SK-N-SH (cell line): ENCODE measurements at regions not wholly inside any gene's neighbourhood (a gene's known extent, or its start where the extent isn't known, plus 50 kb on each side); places are given as distances from the start of the nearest gene placed in this dataset.

Experiments used
- CTCF ChIA-PET: fragments of 300-600, 350-600 bp; formaldehyde crosslinking; extraction: SDS; loops from one replicate; lab custom pipeline; 2021; lab: Yijun Ruan, JAX
- POLR2A ChIA-PET: fragments of 350-600 bp; sonication (Branson Sonifier 250); formaldehyde crosslinking; extraction: SDS; loops from one replicate; lab custom pipeline; 2020; ENCODE audit warnings: antibody characterized with exemption, inconsistent platforms; lab: Yijun Ruan, JAX
- DNase-seq: peaks from one replicate; pipeline ENCODE4 v3.0.0; 2012
- H2AFZ ChIP-seq: fragments of 200-600 bp; sonication (generic); 2 replicates; pipeline ENCODE4 v1.8.1; 2016; ENCODE audit warnings: antibody characterized with exemption, mild to moderate bottlenecking, low read depth
- H3F3A ChIP-seq: fragments of 200-600 bp; sonication (generic); replicated peaks from 2 replicates; pipeline ENCODE3; 2016; ENCODE audit warnings: antibody characterized with exemption, mild to moderate bottlenecking; ENCODE audit not compliant: insufficient read depth
- H3K27ac ChIP-seq, 2 experiments: fragments of 200-500 bp in 1 of 2; fragments of 200-600 bp in 1 of 2; sonication (Bioruptor generic) in 1 of 2; sonication (generic), shearing (Covaris generic) in 1 of 2; 2 replicates each; pipeline versions ENCODE4 v1.5.1 to v1.6.1; 2014 to 2016; ENCODE audit warnings: low read depth in 2 of 2, inconsistent platforms in 1 of 2, low read length in 1 of 2, mild to moderate bottlenecking in 1 of 2, mixed read lengths in 1 of 2
- H3K27me3 ChIP-seq: fragments of 200-600 bp; sonication (generic), shearing (Covaris generic); 2 replicates; pipeline ENCODE4 v1.6.1; 2016; ENCODE audit warnings: mixed run types; ENCODE audit not compliant: insufficient read depth
- H3K36me3 ChIP-seq, 2 experiments: fragments of 200-500 bp in 1 of 2; fragments of 200-600 bp in 1 of 2; sonication (Bioruptor generic) in 1 of 2; sonication (generic) in 1 of 2; replicated peaks in 1 of 2; 2 replicates each; pipeline versions ENCODE3 to v1.5.1; 2014 to 2016; ENCODE audit warnings: low read length in 1 of 2, mild to moderate bottlenecking in 1 of 2; ENCODE audit not compliant: insufficient read depth in 2 of 2, control insufficient read depth in 1 of 2
- H3K4me1 ChIP-seq, 2 experiments: fragments of 200-500 bp in 1 of 2; fragments of 200-600 bp in 1 of 2; sonication (Bioruptor generic) in 1 of 2; sonication (generic), shearing (Covaris generic) in 1 of 2; 2 replicates each; pipeline versions ENCODE4 v1.5.1 to v1.6.1; 2014 to 2016; ENCODE audit warnings: low read depth in 1 of 2, low read length in 1 of 2, mixed run types in 1 of 2; ENCODE audit not compliant: insufficient read depth in 2 of 2, control insufficient read depth in 1 of 2
- H3K4me2 ChIP-seq: fragments of 200-600 bp; sonication (generic), shearing (Covaris generic); 2 replicates; pipeline ENCODE4 v1.6.1; 2017; ENCODE audit warnings: mixed run types
- H3K4me3 ChIP-seq, 2 experiments: fragments of 200-500 bp in 1 of 2; fragments of 200-600 bp in 1 of 2; sonication (Bioruptor generic) in 1 of 2; sonication (generic), shearing (Covaris generic) in 1 of 2; 2 replicates each; pipeline versions ENCODE4 v1.5.1 to v1.8.1; 2014 to 2016; ENCODE audit warnings: low read depth in 2 of 2, inconsistent platforms in 1 of 2, low read length in 1 of 2, mild to moderate bottlenecking in 1 of 2, mixed read lengths in 1 of 2, moderate library complexity in 1 of 2
- H3K79me2 ChIP-seq: fragments of 200-600 bp; sonication (generic); 2 replicates; pipeline ENCODE4 v1.8.1; 2017; ENCODE audit warnings: mild to moderate bottlenecking; ENCODE audit not compliant: insufficient read depth
- H3K9ac ChIP-seq: fragments of 200-600 bp; sonication (generic); 2 replicates; pipeline ENCODE4 v1.6.1; 2017; ENCODE audit warnings: mixed run types
- H3K9me2 ChIP-seq: fragments of 200-600 bp; sonication (generic); 2 replicates; pipeline ENCODE4 v1.6.1; 2017; ENCODE audit warnings: mixed run types
- H3K9me3 ChIP-seq: fragments of 200-600 bp; sonication (generic); 2 replicates; pipeline ENCODE4 v1.6.1; 2017; ENCODE audit warnings: mixed run types, mild to moderate bottlenecking, moderate library complexity
- H4K20me1 ChIP-seq: fragments of 200-600 bp; sonication (generic); 2 replicates; pipeline ENCODE4 v1.6.1; 2017; ENCODE audit warnings: mild to moderate bottlenecking, mixed run types; ENCODE audit not compliant: insufficient read depth
- CHD2 ChIP-seq: fragments of 150-350 bp; IDR thresholded peaks from 2 replicates; pipeline ENCODE4 v1.6.1; 2018; ENCODE audit warnings: low read length; ENCODE audit not compliant: partially characterized antibody
- ELF1 ChIP-seq: IDR thresholded peaks from 2 replicates; pipeline ENCODE4 v1.4.0; 2012
- EP300 ChIP-seq, 2 experiments: IDR thresholded peaks; 2 replicates each; pipeline versions ENCODE4 v1.4.0 to v1.6.1; 2012; ENCODE audit warnings: borderline replicate concordance in 1 of 2, low read depth in 1 of 2, low read length in 1 of 2
- FOXJ3 ChIP-seq: sonication (generic); formaldehyde crosslinking; IDR thresholded peaks from 2 replicates; pipeline ENCODE4 v1.5.1; 2020; ENCODE audit warnings: mild to moderate bottlenecking, missing genetic modification reagents
- FOXM1 ChIP-seq: IDR thresholded peaks from 2 replicates; pipeline ENCODE4 v1.4.0; 2012; ENCODE audit warnings: low read depth, mild to moderate bottlenecking
- GATA2 ChIP-seq: sonication (generic); formaldehyde crosslinking; IDR thresholded peaks from 2 replicates; pipeline ENCODE4 v1.5.0; 2020; ENCODE audit warnings: mild to moderate bottlenecking, missing genetic modification reagents
- MXI1 ChIP-seq: IDR thresholded peaks from 2 replicates; pipeline ENCODE4 v1.6.1; 2012; ENCODE audit warnings: mild to moderate bottlenecking, low read depth, low read length, improper control_type of control experiment
- NFIC ChIP-seq: IDR thresholded peaks from 2 replicates; pipeline ENCODE4 v1.4.0; 2012; ENCODE audit warnings: borderline replicate concordance
- NRF1 ChIP-seq: IDR thresholded peaks from 2 replicates; pipeline ENCODE4 v1.6.1; 2012; ENCODE audit warnings: low read depth, mild to moderate bottlenecking, low read length
- PBX3 ChIP-seq: IDR thresholded peaks from 2 replicates; pipeline ENCODE4; 2012
- RAD21 ChIP-seq: IDR thresholded peaks from 2 replicates; pipeline ENCODE4 v1.6.1; 2012; ENCODE audit warnings: mild to moderate bottlenecking, low read length
- RCOR1 ChIP-seq: fragments of 150-350 bp; IDR thresholded peaks from 2 replicates; pipeline ENCODE4 v1.6.1; 2017; ENCODE audit warnings: antibody characterized with exemption, low read length
- TCF12 ChIP-seq: IDR thresholded peaks from 2 replicates; pipeline ENCODE4 v1.4.0; 2012
- USF2 ChIP-seq: fragments of 150-350 bp; IDR thresholded peaks from 2 replicates; pipeline ENCODE4 v1.6.1; 2017; ENCODE audit warnings: antibody characterized with exemption, low read length, low read depth, borderline replicate concordance
- YY1 ChIP-seq: IDR thresholded peaks from 2 replicates; pipeline ENCODE4 v1.4.0; 2012; ENCODE audit warnings: low read depth, mild to moderate bottlenecking
- WGBS: methylation state at CpG from one replicate; pipeline ENCODE4 v1.1.6; 2017; ENCODE audit warnings: low lambda C conversion rate; 5-methylcytosine and 5-hydroxymethylcytosine counted together

- no peak for TF ChIP-seq PBX3
These were observed 592.5 kb downstream of the INSC start (continued) for GRCh38 chr11:15707194-15707593.

- Histone ChIP-seq H3K27ac (peak overlapping the region in 1 of 2 experiments; percentile 91; a peak in 2 of 4 replicates), H3K9me3 (no peaks in the 10 kb centered on the region), H3K79me2 (no peaks in the 10 kb centered on the region), H3K9me2 (no peaks in the 10 kb centered on the region), H2AFZ (no peak overlapping the region), H3K27me3 (no peaks in the 10 kb centered on the region), H3K36me3 (no peaks in the 10 kb centered on the region), H3K9ac (no peak overlapping the region), H3K4me3 (no peak overlapping the region)
- POLR2A ChIA-PET = interaction anchor here (0.9 to 1.9 kb wide), 9 partner anchors 10 to 136 kb away, joined by 3 to 8 read pairs (median 5); no protein-coding TSS in a partner anchor
- CTCF ChIA-PET = interaction anchor here (0.9 to 3.0 kb wide), 6 partner anchors 56 to 898 kb away, joined by 3 to 13 read pairs (median 3); no protein-coding TSS in a partner anchor
- 23% methylated on average over 2 of the region's 2 CpGs for WGBS
- peak; percentile 85 for DNase-seq
- peak; percentile 82 for TF ChIP-seq GATA2
- TF ChIP-seq FOXM1 = no peak
- peak in 1 of 2 experiments; percentile 96; a peak in 2 of 4 replicates for TF ChIP-seq EP300 (IDR thresholded peaks at IDR 0.05; ENCODE audit: borderline replicate concordance in 1 of 2, low read depth in 1 of 2, low read length in 1 of 2)
- no peak for TF ChIP-seq NRF1
- TF ChIP-seq ELF1 = no peak
- TF ChIP-seq NFIC = no peak
- peak; percentile 19; the same call in 1 of the 2 replicates for TF ChIP-seq USF2
- peak; percentile 39 for TF ChIP-seq RAD21
- peak; percentile 98 for TF ChIP-seq MXI1
- peak; percentile 92 for TF ChIP-seq RCOR1
- TF ChIP-seq TCF12 = peak; percentile 41; the same call in 1 of the 2 replicates
- TF ChIP-seq YY1 = no peak
- TF ChIP-seq FOXJ3 (CRISPR knock-in tag) = peak; percentile 99
- TF ChIP-seq CHD2 = peak; percentile 79
- TF ChIP-seq, all 33 proteins: peak for 9
- H3F3A ChIP-seq = no peaks in the 10 kb centered on the region
- no peak overlapping the region for H3K4me2 ChIP-seq
- H3K4me1 ChIP-seq = peaks cover 0 to 18% of the 10 kb centered on the region in 2 experiments; a peak in 2 of 4 replicates
- H4K20me1 ChIP-seq = no peaks in the 10 kb centered on the region
These were observed 593.2 kb downstream of the INSC start for GRCh38 chr11:15707971-15708370.
